H1 (cell line): ENCODE measurements at regions not wholly inside any gene's neighbourhood (a gene's known extent, or its start where the extent isn't known, plus 50 kb on each side); places are given as distances from the start of the nearest gene placed in this dataset.

Experiments used
- CTCF ChIA-PET: fragments of 300-600 bp; sonication (Branson Sonifier 250); formaldehyde crosslinking; loops from one replicate; lab custom pipeline; 2021; ENCODE audit not compliant: partially characterized antibody; lab: Charles Lee
- POLR2A ChIA-PET: fragments of 300-600 bp; sonication (Branson Sonifier 250); formaldehyde crosslinking; loops from one replicate; lab custom pipeline; 2021; ENCODE audit warnings: inconsistent platforms; ENCODE audit not compliant: partially characterized antibody; lab: Charles Lee
- DNase-seq, 2 experiments: peaks; one replicate each; pipeline versions ENCODE4 v3.0.0 to v3.0.0-alpha.2; 2010 to 2022; ENCODE audit warnings: low spot score in 2 of 2, low read depth in 1 of 2, mixed read lengths in 1 of 2
- FAIRE-seq: peaks from 2 replicates; lab custom pipeline; 2011; peaks lifted over from hg19 to GRCh38; lab: Jason Lieb, UNC
- H2AFZ ChIP-seq: 2 replicates; pipeline ENCODE4 v1.8.1; 2012; ENCODE audit warnings: low read length, inconsistent platforms
- H2AK5ac ChIP-seq: 2 replicates; pipeline ENCODE4 v1.6.1; 2013; ENCODE audit warnings: low read depth, low read length
- H2BK120ac ChIP-seq: replicated peaks from 2 replicates; pipeline ENCODE3; 2013; ENCODE audit warnings: low read depth, low read length, inconsistent platforms
- H2BK12ac ChIP-seq: 2 replicates; pipeline ENCODE4 v1.6.1; 2013; ENCODE audit warnings: low read depth, low read length
- H2BK15ac ChIP-seq: 2 replicates; pipeline ENCODE4 v1.6.1; 2013; ENCODE audit warnings: low read length
- H2BK20ac ChIP-seq: 2 replicates; pipeline ENCODE4 v1.6.1; 2013; ENCODE audit warnings: low read length
- H2BK5ac ChIP-seq: 2 replicates; pipeline ENCODE4 v1.6.1; 2013; ENCODE audit warnings: low read depth, low read length
- H3K14ac ChIP-seq: 2 replicates; pipeline ENCODE4 v1.6.1; 2013; ENCODE audit warnings: inconsistent platforms; ENCODE audit not compliant: insufficient read length
- H3K18ac ChIP-seq: 2 replicates; pipeline ENCODE4 v1.6.1; 2013; ENCODE audit warnings: low read length; ENCODE audit errors: extremely low read depth
- H3K23ac ChIP-seq: 2 replicates; pipeline ENCODE4 v1.6.1; 2013; ENCODE audit warnings: inconsistent platforms; ENCODE audit not compliant: insufficient read length
- H3K23me2 ChIP-seq: 2 replicates; pipeline ENCODE4 v1.6.1; 2013; ENCODE audit warnings: low read depth, low read length
- H3K27ac ChIP-seq: 2 replicates; pipeline ENCODE4 v1.6.1; 2011; ENCODE audit warnings: low read depth, low read length, inconsistent platforms
- H3K27me3 ChIP-seq, 4 experiments: replicated peaks in 1 of 4; 1 replicate in 1 of 4; 2 replicates in 3 of 4; pipeline versions ENCODE4 v1.6.1 to v1.8.1; 2011 to 2013; ENCODE audit warnings: low read length in 3 of 4, mild to moderate bottlenecking in 3 of 4, inconsistent platforms in 2 of 4, mixed read lengths in 2 of 4, moderate library complexity in 1 of 4; ENCODE audit not compliant: control insufficient read depth in 3 of 4, insufficient read depth in 3 of 4; ENCODE audit errors: extremely low read depth in 1 of 4
- H3K36me3 ChIP-seq, 4 experiments: 2 replicates each; pipeline versions ENCODE4 v1.6.1 to v1.8.1; 2011 to 2013; ENCODE audit warnings: mild to moderate bottlenecking in 4 of 4, low read length in 3 of 4, moderate library complexity in 2 of 4, control low read depth in 1 of 4, inconsistent platforms in 1 of 4; ENCODE audit not compliant: insufficient read depth in 4 of 4, control insufficient read depth in 2 of 4
- H3K4ac ChIP-seq: replicated peaks from 2 replicates; pipeline ENCODE3; 2013; ENCODE audit warnings: low read length, low read depth, mixed read lengths, inconsistent platforms; ENCODE audit not compliant: insufficient read length
- H3K4me1 ChIP-seq, 4 experiments: replicated peaks in 1 of 4; 1 replicate in 1 of 4; 2 replicates in 3 of 4; pipeline versions ENCODE4 v1.6.1 to v1.8.1; 2011 to 2013; ENCODE audit warnings: low read length in 3 of 4, inconsistent platforms in 2 of 4, mixed read lengths in 1 of 4; ENCODE audit not compliant: insufficient read depth in 4 of 4, control insufficient read depth in 3 of 4
- H3K4me2 ChIP-seq, 2 experiments: 2 replicates each; pipeline versions ENCODE4 v1.6.1 to v1.8.1; 2011 to 2013; ENCODE audit warnings: low read depth in 2 of 2, low read length in 2 of 2, control low read depth in 1 of 2, inconsistent platforms in 1 of 2, mild to moderate bottlenecking in 1 of 2; ENCODE audit not compliant: insufficient read depth in 1 of 2
- H3K4me3 ChIP-seq, 4 experiments: fragments of 200-600, 300-600 bp in 1 of 4; sonication (generic), shearing (Covaris generic), sonication (Bioruptor Twin) in 1 of 4; 2 replicates each; pipeline versions ENCODE4 v1.5.1 to v1.8.1; 2011 to 2016; ENCODE audit warnings: low read length in 4 of 4, low read depth in 3 of 4, control low read depth in 2 of 4, inconsistent platforms in 2 of 4, mild to moderate bottlenecking in 2 of 4, mixed read lengths in 1 of 4, moderate library complexity in 1 of 4; ENCODE audit not compliant: insufficient read depth in 2 of 4; ENCODE audit errors: extremely low read depth in 1 of 4
- H3K56ac ChIP-seq: replicated peaks from 2 replicates; pipeline ENCODE3; 2013; ENCODE audit warnings: low read depth, mild to moderate bottlenecking, mixed read lengths, low read length, inconsistent platforms; ENCODE audit not compliant: insufficient read length
- H3K79me1 ChIP-seq: 2 replicates; pipeline ENCODE4 v1.6.1; 2013; ENCODE audit warnings: low read depth, low read length, control low read depth
- H3K79me2 ChIP-seq, 2 experiments: 2 replicates each; pipeline versions ENCODE4 v1.6.1 to v1.8.1; 2012 to 2013; ENCODE audit warnings: low read length in 2 of 2, mild to moderate bottlenecking in 2 of 2, inconsistent platforms in 1 of 2; ENCODE audit not compliant: insufficient read depth in 2 of 2, control insufficient read depth in 1 of 2
- H3K9ac ChIP-seq, 4 experiments: replicated peaks in 1 of 4; 1 replicate in 1 of 4; 2 replicates in 3 of 4; pipeline versions ENCODE4 v1.6.1 to v1.8.1; 2011 to 2013; ENCODE audit warnings: low read depth in 3 of 4, low read length in 3 of 4, control low read depth in 2 of 4, mild to moderate bottlenecking in 2 of 4, moderate library complexity in 2 of 4, inconsistent platforms in 1 of 4; ENCODE audit errors: extremely low read depth in 1 of 4
- H3K9me3 ChIP-seq, 2 experiments: 2 replicates each; pipeline versions ENCODE4 v1.6.1 to v1.8.1; 2012 to 2013; ENCODE audit warnings: mild to moderate bottlenecking in 2 of 2, moderate library complexity in 2 of 2, control low read depth in 1 of 2, inconsistent platforms in 1 of 2, low read depth in 1 of 2, low read length in 1 of 2, mixed read lengths in 1 of 2; ENCODE audit not compliant: insufficient read depth in 2 of 2
- H4K20me1 ChIP-seq, 2 experiments: replicated peaks in 1 of 2; 2 replicates each; pipeline versions ENCODE3 to v1.8.1; 2011 to 2013; ENCODE audit warnings: inconsistent platforms in 2 of 2, low read length in 2 of 2, mild to moderate bottlenecking in 1 of 2; ENCODE audit not compliant: insufficient read depth in 2 of 2, control insufficient read depth in 1 of 2
- H4K5ac ChIP-seq: 2 replicates; pipeline ENCODE4 v1.6.1; 2013; ENCODE audit warnings: low read length, low read depth, mixed read lengths, inconsistent platforms; ENCODE audit not compliant: insufficient read length
- H4K8ac ChIP-seq: 2 replicates; pipeline ENCODE4 v1.8.0; 2013; ENCODE audit warnings: mild to moderate bottlenecking, moderate library complexity, low read length, inconsistent platforms; ENCODE audit not compliant: insufficient read depth; ENCODE audit errors: extremely low read depth
- H4K91ac ChIP-seq: replicated peaks from 2 replicates; pipeline ENCODE3; 2013; ENCODE audit warnings: low read length, mixed read lengths, inconsistent platforms; ENCODE audit not compliant: insufficient read length
- BACH1 ChIP-seq: IDR thresholded peaks from 2 replicates; pipeline ENCODE4 v1.6.1; 2012; ENCODE audit warnings: low read length, improper control_type of control experiment
- CHD2 ChIP-seq: IDR thresholded peaks from 2 replicates; pipeline ENCODE4 v1.6.1; 2012; ENCODE audit warnings: low read length, improper control_type of control experiment
- MAFK ChIP-seq: IDR thresholded peaks from 2 replicates; pipeline ENCODE4 v1.6.1; 2012; ENCODE audit warnings: low read depth, mild to moderate bottlenecking, improper control_type of control experiment, low read length
- SAP30 ChIP-seq: fragments of 300-600 bp; sonication (generic); IDR thresholded peaks from 2 replicates; pipeline ENCODE4 v1.7.1; 2012; ENCODE audit warnings: low read length, moderate library complexity, mild to moderate bottlenecking, inconsistent platforms; ENCODE audit not compliant: insufficient read depth, insufficient replicate concordance
- TBP ChIP-seq: IDR thresholded peaks from 2 replicates; pipeline ENCODE4 v1.6.1; 2011; ENCODE audit warnings: low read depth, low read length, improper control_type of control experiment
- TEAD4 ChIP-seq: IDR thresholded peaks from 2 replicates; pipeline ENCODE4 v1.6.1; 2012; ENCODE audit warnings: low read depth, low read length, inconsistent platforms, mixed read lengths
- WGBS, 2 experiments: shearing (Covaris generic) in 1 of 2; methylation state at CpG; one replicate each; pipeline versions ENCODE4 v1.1.6 to v1.1.7; 2013 to 2015; ENCODE audit warnings: low lambda C conversion rate in 2 of 2, mixed read lengths in 2 of 2, inconsistent platforms in 1 of 2, low coverage in 1 of 2, missing lambda C conversion rate in 1 of 2; ENCODE audit not compliant: insufficient replicate concordance in 2 of 2, insufficient coverage in 1 of 2, insufficient read length in 1 of 2; ENCODE audit errors: extremely low coverage in 1 of 2, missing lambda C conversion rate in 1 of 2; 5-methylcytosine and 5-hydroxymethylcytosine counted together

DNA sequence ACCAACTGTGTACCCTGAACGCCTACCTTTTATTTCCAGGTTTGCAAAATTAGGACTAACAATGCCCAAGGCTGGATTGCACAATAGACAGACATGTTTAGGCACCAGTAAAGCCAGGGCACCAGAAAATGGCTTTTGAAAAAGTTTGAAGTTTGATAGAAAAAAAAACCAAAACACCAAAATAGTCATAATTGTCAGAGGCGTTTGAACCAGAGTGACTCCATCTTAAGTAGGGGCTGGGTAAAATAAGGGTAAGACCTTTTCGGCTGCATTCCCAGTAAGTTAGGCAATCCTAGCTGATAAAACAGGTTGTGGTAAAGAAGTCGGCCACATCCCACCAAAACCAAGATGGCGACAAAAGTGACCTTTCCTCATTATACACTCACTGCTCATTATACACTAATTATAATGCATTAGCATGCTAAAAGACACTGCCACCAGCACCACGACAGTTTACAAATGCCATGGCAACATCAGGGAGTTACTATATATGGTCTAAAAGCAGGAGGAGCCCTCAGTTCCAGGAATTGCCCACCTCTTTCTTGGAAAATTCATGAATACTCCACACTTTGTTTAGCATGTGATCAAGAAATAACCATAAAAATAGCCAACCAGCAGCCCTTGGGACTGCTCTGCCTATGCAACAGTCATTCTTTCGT, 71.2 kb upstream of the EPCAM start:
- no peak overlapping the region for H2AFZ ChIP-seq
- H3K9me3 ChIP-seq = no peaks in the 10 kb centered on the region
- no peak overlapping the region for H3K9ac ChIP-seq
- no peaks in the 10 kb centered on the region for H3K27me3 ChIP-seq
- POLR2A ChIA-PET = no interaction called here
- H4K5ac ChIP-seq = no peak overlapping the region
- H3K36me3 ChIP-seq = no peaks in the 10 kb centered on the region
- DNase-seq = no peak
- H3K4ac ChIP-seq = no peak overlapping the region
- H2BK5ac ChIP-seq = no peak overlapping the region
- WGBS, 2 experiments = 92% methylated on average over 7 of the region's 7 CpGs; no CpG with 5 or more reads in 1 of the 2 experiments
- no peaks in the 10 kb centered on the region for H4K20me1 ChIP-seq
- no peak overlapping the region for H3K18ac ChIP-seq
- no peak overlapping the region for H3K4me2 ChIP-seq
- H3K79me2 ChIP-seq = no peaks in the 10 kb centered on the region
- peaks cover 0 to 2% (median 0%) of the 10 kb centered on the region in 4 experiments; a peak in 3 of 7 replicates for H3K4me1 ChIP-seq
- H3K14ac ChIP-seq = no peak overlapping the region
- no peak overlapping the region for H2AK5ac ChIP-seq
- no peak overlapping the region for H2BK15ac ChIP-seq
- CTCF ChIA-PET = interaction anchor here (1.2 to 1.6 kb wide), 2 partner anchors 15 to 21 kb away, joined by 3 read pairs; no protein-coding TSS in a partner anchor
- no peak overlapping the region for H3K23ac ChIP-seq
- H2BK20ac ChIP-seq = no peak overlapping the region
- no peak overlapping the region for H4K8ac ChIP-seq
- no peak overlapping the region for H4K91ac ChIP-seq
- H3K4me3 ChIP-seq = no peak overlapping the region
- H2BK120ac ChIP-seq = no peak overlapping the region
- no peaks in the 10 kb centered on the region for H3K79me1 ChIP-seq
- H3K56ac ChIP-seq = no peak overlapping the region
- no peak overlapping the region for H3K27ac ChIP-seq
- FAIRE-seq = no peak
- no peak overlapping the region for H2BK12ac ChIP-seq
- no peak for TF ChIP-seq CHD2
- TF ChIP-seq SAP30 = no peak
- TF ChIP-seq TBP = no peak
- no peak for TF ChIP-seq MAFK
- no peak for TF ChIP-seq TEAD4
- no peak for TF ChIP-seq BACH1
- no peaks in the 10 kb centered on the region for H3K23me2 ChIP-seq
